DMS153 treated with DMSO at 0.1 percent for 48 hours (cell line): ENCODE measurements at regions not wholly inside any gene's neighbourhood (a gene's known extent, or its start where the extent isn't known, plus 50 kb on each side); places are given as distances from the start of the nearest gene placed in this dataset.
A peak's percentile ranks its signal among the peaks of the same experiment; 100 is the strongest.

Experiments
- DNase-seq: peaks from one replicate; lab custom pipeline; 2025; ENCODE audit not compliant: unreplicated experiment; lab: John Stamatoyannopoulos, UW

DNA sequence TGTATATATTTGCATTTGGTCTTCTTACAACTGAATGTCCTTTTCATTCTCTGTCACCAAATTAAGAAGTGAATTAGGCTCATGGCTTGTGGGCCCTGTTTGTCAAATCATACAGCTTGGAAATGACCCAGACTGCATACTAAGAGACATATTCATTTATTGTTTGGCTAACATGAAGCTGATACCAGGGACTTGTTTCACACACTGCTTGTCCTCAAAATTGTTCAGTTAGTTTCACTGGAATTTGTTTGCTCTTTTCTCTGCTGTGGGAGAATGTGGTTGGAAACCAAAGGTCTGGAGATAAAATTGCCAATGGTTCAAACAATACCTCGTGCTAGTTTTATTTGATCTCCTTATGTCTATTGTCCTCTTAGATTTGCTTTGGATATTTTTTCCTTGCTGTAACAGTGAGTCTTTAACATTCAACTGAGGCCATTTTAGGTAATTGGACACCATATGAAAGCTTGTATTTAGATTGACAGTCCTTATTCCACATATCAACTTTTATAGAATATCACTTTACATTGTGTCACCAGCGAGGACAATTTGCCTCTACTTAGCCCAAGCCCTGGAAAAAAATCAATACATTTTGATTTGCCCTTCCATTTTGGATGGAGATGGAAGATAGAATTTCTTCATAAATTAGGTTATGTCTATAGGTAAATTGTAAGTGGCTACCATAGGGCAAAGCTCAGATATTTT, 144.3 kb upstream of the MTAP start:
- DNase-seq: no peak

DNA sequence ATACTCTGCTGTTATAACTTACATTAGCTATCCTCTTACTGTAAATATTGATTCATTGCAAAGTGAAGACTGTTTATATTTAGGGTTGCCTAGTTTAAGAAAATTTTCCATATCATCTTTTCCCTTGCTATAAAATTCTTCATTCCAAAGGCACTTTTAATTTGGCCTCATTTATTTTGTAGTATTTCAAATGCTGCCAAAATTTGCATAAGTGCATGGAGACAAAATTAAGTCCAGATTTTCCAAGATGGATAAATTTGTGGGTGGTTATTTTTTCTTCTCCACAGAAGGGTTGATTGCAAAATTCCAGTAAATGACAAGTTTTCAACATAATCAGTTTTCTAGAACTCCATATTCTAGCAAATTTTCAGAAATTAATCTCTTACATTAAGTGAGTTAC, 141.5 kb upstream of the MTAP start:
- no peak for DNase-seq

DNA sequence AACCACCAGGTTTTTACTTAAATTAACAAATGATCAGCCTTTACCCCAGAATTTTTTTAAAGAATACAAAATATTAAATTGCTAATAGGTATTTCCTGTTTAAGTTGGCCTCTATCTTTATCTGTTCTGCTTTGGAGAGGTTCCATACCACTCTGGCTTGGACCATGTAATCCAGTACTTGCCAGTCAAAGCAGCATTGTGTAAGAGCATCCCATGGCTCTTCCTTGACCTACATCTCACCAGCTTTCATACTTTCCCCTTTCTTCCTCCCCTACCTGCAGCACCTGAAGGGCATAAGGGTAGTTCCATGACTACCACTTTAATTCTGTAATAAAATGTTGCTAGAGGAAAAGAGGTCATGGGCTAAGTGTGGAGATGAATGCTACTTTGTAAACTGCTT, 140.8 kb upstream of the MTAP start:
- no peak for DNase-seq

DNA sequence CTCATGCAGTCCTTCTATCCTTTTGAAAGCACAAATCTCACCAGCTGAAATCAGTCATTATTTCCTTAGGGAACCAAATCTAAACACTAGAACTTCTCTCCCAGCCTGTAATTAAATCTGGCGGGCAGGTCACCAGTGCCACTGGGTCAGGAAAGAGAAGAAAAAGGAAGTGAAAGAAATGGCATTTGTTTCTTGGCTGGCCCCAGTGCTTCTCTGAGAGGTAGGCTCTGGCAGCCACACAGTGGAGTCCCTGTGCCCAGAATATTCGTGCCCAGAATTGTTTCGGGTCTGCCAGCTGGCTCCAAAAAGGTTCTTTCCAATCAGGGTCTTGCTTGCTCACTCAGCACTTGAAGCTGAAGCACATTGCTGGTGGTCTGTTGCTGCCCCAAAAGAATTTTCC, 133.9 kb upstream of the MTAP start:
- DNase-seq: no peak

DNA sequence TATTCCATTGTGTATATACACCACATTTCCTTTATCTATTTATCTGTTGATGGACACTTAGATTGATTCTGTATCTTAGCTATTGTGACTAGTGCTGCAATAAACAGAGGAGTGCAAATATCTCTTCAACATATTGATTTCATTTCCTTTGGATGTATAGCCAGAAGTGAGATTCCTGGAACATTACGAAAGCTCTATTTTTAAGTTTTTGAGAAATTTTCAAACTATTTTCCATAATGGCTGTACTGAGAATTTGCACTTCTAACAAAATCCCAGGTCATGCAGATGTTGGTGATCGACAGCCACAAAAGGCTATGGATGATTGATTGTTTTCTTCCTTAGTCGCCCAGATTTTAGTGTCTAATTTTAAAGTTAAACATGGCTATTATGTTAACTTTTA, 132.7 kb upstream of the MTAP start:
- no peak for DNase-seq

DNA sequence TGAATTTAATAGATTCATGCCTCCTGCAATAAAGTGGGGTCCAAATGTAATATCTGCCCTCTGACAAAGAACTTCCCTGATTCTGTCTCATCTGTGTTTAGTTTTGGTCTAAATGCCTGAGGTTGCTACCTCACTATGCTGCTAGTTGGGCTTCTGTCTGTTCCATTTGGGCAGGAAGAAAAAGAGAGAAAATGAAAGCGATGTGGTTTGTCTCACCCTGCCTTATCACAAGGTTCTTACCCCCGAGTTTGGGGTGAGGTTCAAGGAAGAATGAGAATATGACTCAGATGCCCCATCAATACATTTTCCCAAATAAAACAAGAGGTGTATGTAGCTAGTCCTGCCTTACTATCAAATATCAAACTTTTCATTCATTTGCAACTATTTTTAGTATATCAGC, 132.1 kb upstream of the MTAP start:
- DNase-seq: no peak

DNA sequence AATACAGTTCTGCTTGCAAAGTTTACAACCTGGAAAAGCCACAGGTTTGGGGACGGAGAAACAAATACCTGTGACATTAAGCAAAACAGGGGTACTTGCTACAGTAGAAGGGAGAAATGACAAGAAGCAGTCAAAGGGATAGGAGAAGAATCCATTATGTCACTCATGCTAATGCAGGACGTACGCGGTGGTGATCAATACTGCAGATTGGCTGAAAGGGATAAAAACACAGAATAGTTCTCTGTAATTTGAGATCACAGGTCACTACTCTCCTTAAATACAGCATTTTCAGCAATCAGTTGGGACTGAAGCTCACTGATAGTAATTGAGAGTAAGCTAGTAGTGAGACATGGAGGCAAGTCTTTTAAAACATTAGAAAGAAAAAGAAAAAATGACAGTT, 130.3 kb upstream of the MTAP start:
- no peak for DNase-seq

DNA sequence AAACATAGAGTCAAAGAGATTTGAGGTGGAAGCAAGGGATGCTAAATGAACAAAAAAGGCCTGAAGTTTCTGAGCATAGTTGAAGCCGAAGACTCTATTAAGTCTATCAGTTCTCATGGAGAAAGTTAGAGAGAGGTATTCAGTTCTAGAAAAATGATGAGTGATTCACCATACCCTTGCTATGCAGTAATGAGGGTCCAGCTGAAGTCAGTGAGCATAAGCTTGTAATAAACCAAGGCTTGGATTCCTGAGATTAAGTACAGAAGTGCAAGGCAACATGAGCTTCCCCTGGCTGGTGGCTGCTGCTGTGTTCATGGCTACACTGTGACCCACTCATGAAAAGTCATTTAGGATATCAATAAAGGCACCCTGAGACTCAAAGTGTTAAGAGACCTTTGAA, 129.7 kb upstream of the MTAP start:
- DNase-seq: no peak

DNA sequence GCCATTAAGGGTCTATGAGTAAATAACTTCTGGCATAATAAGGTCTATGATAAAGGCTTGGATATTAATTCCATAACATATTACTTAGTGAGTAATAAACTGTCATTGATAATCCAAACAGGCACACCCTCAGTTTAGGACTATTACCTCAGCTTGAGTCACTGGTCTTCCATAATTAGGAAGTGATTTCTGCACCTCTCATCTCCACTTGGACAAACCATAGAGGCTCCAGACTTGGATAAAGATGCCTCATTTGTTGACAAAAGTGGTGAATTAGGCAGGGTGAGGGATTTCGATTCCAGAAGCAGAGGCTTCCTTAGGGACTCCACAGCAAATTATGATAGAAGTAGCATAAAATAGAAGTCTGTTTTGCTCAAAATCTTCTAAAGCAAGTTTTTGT, 127.5 kb upstream of the MTAP start:
- no peak for DNase-seq

DNA sequence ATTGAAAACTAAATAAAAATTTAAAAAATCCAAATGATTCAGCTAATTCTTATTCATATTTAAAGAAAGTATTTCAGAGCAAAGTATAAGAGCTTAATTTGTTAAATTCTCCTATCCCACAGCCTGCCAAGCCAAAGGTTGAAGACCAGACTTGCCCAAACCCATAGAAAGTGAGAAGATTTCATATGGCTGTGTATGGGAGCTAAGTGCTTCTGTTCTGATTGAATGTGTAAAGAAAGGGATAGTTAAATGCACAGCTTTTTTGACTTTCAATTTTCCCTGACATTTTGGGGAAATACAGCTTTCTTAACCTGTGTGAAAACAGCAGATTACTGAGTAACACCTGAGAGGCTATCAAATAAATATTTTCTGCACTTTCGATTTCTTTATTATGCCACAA, 125.0 kb upstream of the MTAP start:
- no peak for DNase-seq

DNA sequence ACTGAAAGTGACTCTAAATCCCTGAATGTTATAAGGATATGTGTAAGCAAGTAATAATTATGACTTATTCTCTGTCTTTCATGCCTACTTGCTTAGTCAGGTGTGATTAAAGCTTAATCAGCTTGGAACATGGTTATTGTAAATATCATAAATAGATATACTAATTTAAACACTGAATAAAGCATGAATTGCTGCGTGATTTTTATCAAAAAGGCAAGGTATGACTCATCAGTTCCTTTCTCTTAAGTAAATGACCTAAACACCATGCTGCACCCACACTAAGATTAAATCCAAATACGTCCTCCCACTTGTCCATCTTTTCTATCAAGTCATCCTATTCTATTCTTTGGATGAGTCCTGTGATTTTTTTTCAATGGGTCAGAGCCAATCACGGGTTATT, 124.6 kb upstream of the MTAP start:
- no peak for DNase-seq

DNA sequence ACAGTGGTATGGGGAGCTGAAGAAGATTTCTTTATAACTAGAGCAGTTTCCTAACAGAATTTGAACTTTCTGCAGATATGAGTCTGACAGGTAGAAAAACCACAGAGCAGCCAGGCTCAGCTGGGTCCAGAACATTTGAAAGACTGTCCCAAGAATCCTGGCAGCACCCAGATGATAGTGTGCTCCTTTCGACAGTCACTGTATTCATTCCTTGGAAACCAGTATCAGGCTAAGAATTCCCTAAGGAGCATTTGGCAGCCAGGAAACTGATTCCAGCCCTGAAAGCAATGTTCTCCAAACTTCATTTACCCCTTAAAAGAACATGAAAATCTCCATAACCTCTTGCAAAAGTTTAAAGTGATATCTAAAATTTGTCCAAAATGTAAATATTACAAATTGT, 123.0 kb upstream of the MTAP start:
- DNase-seq: no peak

DNA sequence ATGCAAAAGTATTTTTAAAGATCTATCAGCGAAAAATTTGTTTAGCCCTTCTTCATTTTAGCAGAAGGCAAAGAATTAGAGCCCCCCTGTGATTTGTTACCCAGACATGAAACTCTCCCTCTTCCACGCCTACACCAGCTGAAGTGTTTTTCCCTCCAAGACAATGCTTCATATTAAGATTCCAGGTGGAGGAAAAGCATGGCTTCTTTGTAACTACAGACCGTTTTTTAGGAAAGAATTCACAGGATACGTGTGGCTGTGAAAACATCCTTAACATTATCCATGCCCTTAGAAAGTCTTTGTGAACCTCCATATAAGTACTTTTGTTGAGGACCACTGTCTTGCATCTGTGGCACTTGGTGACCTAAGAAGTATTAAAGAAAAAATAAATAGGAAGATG, 121.8 kb upstream of the MTAP start:
- DNase-seq: no peak

DNA sequence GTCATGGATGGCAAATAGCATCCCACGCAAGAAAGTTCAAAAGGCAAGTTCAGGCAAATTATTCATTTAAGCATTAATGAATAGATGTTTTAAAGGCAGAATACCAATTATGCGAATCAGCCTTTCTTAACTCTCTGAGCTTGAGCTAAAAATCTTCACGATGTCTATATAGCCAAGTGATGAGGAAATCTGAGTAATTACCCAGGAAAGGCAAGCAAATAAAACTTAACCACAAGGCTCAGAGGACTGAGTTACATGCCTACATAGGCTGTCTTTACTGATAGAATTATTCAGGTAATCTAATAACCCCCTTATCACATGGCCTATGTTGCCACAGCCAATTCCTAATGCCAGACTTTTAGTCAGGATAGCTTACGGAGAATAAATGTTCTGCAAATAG, 120.8 kb upstream of the MTAP start:
- no peak for DNase-seq

DNA sequence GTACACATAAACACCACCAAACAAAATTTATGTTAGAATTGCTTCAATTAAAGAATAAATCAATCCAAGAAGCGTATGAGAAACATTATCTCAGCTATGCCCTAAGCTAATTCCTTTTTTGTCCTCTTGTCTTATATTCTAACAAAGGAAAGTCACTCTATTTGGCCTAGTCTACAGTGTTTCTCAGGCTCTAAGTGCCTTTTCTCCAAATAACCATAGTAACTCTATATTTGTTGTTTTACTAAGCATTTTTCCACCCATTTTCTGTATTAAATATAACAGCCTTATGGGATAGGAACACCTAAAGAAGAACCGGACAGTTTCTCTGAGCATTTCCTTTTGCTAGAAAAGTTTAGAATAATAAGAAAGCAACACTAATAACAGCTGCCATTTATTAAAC, 120.1 kb upstream of the MTAP start:
- DNase-seq: no peak

DNA sequence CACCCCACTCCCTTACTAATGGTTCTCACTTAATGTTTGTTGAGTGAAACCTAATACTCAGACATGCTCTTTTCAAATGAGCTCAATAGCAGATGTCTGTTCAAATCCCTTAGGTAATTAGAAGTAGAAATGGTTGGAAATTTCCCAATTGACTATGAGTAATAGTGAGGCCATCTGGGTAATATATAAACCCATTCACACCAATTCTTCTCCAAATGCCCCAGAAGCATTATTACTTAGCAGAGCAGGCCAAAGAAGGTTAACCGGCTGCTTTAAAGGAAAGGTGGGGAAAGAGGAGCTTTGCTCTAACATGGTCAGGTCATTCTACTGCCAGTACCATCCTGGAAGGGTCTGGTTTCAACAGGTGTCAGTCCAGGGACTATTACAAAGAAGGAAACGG, 119.5 kb upstream of the MTAP start:
- no peak for DNase-seq

DNA sequence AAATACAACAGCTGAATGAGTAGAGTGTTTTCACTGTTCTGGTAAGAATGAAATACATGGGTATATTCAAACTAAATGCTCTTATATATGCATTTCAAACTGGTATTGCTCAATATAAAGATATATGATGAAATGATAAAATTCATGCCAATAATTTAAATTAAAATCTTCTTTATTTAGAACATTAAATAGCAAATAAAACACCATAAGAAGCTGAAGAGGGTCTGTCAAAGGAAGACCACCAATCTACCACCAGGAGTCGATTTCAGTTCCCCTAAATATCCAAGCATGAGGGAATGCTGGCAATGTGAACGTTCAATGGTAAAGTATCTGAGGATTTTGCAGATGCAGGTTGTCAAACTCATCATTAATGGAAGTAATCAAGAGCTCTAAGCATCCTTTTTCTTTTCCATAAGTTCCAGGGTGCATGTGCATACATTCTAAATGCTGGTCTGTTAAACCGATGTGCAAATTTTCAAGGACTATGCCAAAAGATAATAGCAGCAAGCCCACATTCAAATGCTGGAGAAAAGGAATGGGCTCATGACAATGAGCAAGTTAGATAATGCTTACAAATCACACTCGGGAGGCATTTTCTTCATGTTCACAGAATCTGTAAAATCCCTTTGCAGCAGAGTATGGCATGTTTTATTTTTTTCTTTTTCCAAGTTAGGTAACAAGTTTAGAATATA, 118.8 kb upstream of the MTAP start:
- DNase-seq: no peak

DNA sequence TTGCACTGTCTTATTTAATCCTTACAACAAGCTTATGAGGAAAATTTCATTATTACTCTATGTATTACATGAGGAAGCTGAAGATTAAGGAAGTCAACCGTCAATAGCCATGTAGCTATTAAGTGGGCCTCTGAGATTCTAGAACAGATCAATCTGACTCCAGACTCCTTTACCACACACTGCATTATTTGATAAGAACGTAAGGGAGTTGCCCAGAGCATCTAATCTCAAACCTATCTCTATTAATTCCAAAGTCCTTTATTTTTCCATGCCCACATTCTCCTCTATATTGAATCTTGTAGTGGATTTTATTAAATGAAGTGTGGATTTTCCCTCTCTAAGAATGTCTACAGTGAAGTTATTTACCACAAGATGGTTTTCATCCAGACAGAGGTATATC, 118.2 kb upstream of the MTAP start:
- no peak for DNase-seq

DNA sequence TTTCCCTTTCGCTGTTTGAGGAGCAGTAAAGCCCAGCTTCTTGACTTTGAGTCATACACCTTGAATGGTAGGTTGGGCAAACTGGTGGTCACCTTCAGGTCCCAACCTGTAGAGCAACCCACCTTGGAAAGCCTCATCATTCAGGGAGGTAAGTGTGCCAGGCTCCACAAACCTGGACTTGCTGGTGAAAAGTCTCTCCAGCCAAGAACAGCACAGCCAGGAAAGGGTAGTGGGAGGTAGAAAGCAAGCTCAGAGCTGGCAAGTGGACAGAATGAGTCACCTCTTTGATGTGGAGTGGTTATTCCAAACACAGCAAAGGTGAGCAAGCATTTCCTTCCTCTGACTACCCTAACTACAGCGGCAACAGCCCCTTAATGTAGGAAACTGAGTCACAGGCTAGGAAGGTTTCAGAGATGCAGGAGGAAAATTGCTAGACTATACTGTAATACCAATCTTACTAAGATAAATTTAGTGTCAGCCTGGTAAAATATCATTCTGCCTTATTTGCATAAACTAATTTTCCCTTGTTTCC, 117.5 kb upstream of the MTAP start:
- peak; percentile 33 for DNase-seq

DNA sequence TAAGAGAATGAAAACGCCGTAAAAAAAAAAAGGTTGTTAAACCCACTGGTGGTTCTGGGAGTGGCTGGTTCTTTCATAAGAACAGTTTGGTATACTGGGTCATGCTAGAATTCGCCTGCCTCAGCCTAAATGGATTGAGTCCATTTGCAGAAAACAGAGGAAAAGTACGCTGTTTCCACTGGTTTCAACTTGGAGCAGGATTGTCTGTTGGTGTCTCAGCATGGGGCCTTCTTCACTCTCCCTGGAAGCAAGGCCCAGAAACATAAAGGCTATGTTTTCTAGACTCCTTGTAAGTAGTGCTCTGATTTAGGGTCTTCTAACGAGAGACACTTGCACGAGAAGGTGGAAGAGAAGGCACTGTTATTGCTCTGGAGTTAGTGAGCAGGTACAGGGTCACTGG, 116.9 kb upstream of the MTAP start:
- DNase-seq: no peak

DNA sequence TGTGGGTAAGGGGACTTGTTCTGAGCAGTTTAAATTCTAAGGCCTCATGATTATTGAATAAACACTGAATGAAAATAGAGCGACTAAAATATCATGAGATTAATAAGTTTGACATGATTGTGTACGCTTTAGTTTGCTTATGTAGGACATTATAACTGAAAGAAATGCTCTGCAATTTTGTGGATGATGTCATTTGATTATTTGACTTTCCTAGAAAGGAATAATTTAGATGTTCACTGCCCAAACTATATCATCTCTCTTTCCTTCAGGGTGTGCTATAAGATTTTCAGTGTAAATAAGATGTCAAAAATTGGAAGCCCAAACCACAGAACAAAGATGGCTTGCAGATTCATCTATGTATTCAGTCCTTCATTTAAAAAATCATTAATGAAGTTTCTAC, 115.7 kb upstream of the MTAP start:
- DNase-seq: no peak

DNA sequence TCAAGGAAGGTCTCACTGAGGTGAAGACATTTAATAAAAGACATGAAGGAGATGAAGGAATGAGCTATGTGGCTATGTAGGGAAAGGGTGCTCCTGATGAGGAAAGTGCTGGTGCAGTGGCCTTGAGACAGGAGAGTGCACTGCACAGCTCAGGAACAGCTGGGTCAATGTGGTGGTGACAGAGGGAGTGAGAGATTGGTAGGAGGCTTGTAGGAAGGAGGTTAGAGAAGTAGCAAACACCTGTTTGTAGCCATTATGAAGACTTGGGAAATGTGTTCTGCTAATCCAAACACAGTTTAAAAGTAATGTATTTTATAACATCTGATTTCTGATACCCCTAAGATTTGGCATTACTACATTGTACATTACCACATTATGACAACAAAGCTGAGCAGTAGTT, 115.1 kb upstream of the MTAP start:
- no peak for DNase-seq
